ENCODE measurements at regions not wholly inside any gene's neighbourhood (a gene's known extent, or its start where the extent isn't known, plus 50 kb on each side); places are given as distances from the start of the nearest gene placed in this dataset.

- no peak for DNase-seq
Measured at GRCh38 chr5:74251141-74252035, 389.1 kb downstream of the ENC1 start.

- no peak for DNase-seq
Measured at GRCh38 chr5:74250304-74251102, 390.0 kb downstream of the ENC1 start.

- DNase-seq, result no peak
Measured at GRCh38 chr5:74248576-74248975, 392.0 kb downstream of the ENC1 start.

- DNase-seq, result no peak
Measured at GRCh38 chr5:74244406-74244805, 396.1 kb downstream of the ENC1 start.

GRCh38 chr5:74243634-74244033 is 396.9 kb downstream of the ENC1 start:
- no peak for DNase-seq

- DNase-seq, result no peak
Measured at GRCh38 chr5:74242516-74242915, 398.0 kb downstream of the ENC1 start.

GRCh38 chr5:74241751-74242140 is 398.8 kb downstream of the ENC1 start:
- no peak for DNase-seq

- peak; percentile 35 for DNase-seq
Measured at GRCh38 chr5:74240783-74241750, 399.5 kb downstream of the ENC1 start.

GRCh38 chr5:74239261-74239660 is 401.3 kb downstream of the ENC1 start:
- no peak for DNase-seq

- DNase-seq, result no peak
Measured at GRCh38 chr5:74237571-74238145, 402.9 kb downstream of the ENC1 start.

GRCh38 chr5:74235552-74235951 is 405.0 kb downstream of the ENC1 start:
- no peak for DNase-seq

- no peak for DNase-seq
Measured at GRCh38 chr5:74233571-74233970, 407.0 kb downstream of the ENC1 start.

GRCh38 chr5:74233091-74233490 is 407.4 kb downstream of the ENC1 start:
- no peak for DNase-seq

- DNase-seq, result no peak
Measured at GRCh38 chr5:74232276-74232675, 408.3 kb downstream of the ENC1 start.

GRCh38 chr5:74231697-74232096 is 408.8 kb downstream of the ENC1 start:
- no peak for DNase-seq

- no peak for DNase-seq
Measured at GRCh38 chr5:74226716-74227485, 413.6 kb downstream of the ENC1 start.

GRCh38 chr5:74225587-74225986 is 414.9 kb downstream of the ENC1 start:
- no peak for DNase-seq

- DNase-seq, result no peak
Measured at GRCh38 chr5:74224331-74224730, 416.2 kb downstream of the ENC1 start.

- no peak for DNase-seq
Measured at GRCh38 chr5:74222806-74223205, 417.7 kb downstream of the ENC1 start.

GRCh38 chr5:74221413-74221812 is 419.1 kb downstream of the ENC1 start:
- DNase-seq, result no peak

- no peak for DNase-seq
Measured at GRCh38 chr5:74216012-74216411, 424.5 kb downstream of the ENC1 start.

- DNase-seq, result peak; percentile 3
Measured at GRCh38 chr5:74212336-74212735, 428.2 kb downstream of the ENC1 start.
